ENCODE measurements at regions not wholly inside any gene's neighbourhood (a gene's known extent, or its start where the extent isn't known, plus 50 kb on each side); places are given as distances from the start of the nearest gene placed in this dataset.
A peak's percentile ranks its signal among the peaks of the same experiment; 100 is the strongest.

DNA sequence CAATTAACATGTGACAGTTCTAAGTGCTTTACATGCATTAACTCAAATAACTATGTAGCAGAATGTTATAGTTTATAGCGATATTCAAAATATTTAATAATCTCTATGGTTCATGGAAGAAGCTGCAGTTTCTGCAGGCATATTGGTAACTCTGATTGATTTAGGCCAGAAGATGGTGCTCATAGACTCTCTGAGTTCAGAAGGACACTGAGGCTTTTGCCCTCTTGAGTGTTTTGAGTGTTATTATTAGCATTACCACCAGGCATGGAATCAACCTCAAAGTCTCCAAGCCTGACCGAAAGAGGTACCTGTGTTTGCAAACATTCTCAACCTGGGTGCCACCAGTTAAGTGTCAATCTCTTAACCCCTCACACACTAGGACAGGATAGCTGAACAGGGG, 792.3 kb upstream of the PCDH7 start:
- Mint-ChIP-seq H3K4me1 (no peaks in the 10 kb centered on the region), H3K27me3 (ENCODE audit: insufficient read depth) (no peaks in the 10 kb centered on the region), H3K4me3 (no peak overlapping the region), H3K36me3 (ENCODE audit: low read depth) (no peaks in the 10 kb centered on the region), H3K27ac (no peak overlapping the region), H3K9me3 (peaks cover 4% of the 10 kb centered on the region)
- 90% methylated on average over 2 of the region's 2 CpGs; no CpG with 5 or more reads in 1 of the 2 experiments for WGBS, 2 experiments (ENCODE audit: insufficient coverage in 1 of 2, insufficient read length in 1 of 2)
- TF ChIP-seq, protein P1, sequence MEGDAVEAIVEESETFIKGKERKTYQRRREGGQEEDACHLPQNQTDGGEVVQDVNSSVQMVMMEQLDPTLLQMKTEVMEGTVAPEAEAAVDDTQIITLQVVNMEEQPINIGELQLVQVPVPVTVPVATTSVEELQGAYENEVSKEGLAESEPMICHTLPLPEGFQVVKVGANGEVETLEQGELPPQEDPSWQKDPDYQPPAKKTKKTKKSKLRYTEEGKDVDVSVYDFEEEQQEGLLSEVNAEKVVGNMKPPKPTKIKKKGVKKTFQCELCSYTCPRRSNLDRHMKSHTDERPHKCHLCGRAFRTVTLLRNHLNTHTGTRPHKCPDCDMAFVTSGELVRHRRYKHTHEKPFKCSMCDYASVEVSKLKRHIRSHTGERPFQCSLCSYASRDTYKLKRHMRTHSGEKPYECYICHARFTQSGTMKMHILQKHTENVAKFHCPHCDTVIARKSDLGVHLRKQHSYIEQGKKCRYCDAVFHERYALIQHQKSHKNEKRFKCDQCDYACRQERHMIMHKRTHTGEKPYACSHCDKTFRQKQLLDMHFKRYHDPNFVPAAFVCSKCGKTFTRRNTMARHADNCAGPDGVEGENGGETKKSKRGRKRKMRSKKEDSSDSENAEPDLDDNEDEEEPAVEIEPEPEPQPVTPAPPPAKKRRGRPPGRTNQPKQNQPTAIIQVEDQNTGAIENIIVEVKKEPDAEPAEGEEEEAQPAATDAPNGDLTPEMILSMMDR (conservative IDR thresholded peaks at IDR 0.05) = peak; percentile 35
- Histone ChIP-seq H3K9me3 (ENCODE audit: control insufficient read depth, low read length) (peaks cover 11% of the 10 kb centered on the region), H3K4me1 (ENCODE audit: control insufficient read depth, insufficient read depth, low read length) (no peaks in the 10 kb centered on the region), H3K9ac (ENCODE audit: extremely low read depth, low read length, poor library complexity, severe bottlenecking) (no peak overlapping the region), H3K27me3 (ENCODE audit: control insufficient read depth, insufficient read depth, low read length, poor library complexity, severe bottlenecking) (no peaks in the 10 kb centered on the region), H3K27ac (ENCODE audit: low read depth, low read length) (no peak overlapping the region), H3K36me3 (ENCODE audit: control insufficient read depth, insufficient read depth, low read length) (no peaks in the 10 kb centered on the region), H3K4me3 (ENCODE audit: low read length) (no peak overlapping the region)
- peak; percentile 33 for DNase-seq

DNA sequence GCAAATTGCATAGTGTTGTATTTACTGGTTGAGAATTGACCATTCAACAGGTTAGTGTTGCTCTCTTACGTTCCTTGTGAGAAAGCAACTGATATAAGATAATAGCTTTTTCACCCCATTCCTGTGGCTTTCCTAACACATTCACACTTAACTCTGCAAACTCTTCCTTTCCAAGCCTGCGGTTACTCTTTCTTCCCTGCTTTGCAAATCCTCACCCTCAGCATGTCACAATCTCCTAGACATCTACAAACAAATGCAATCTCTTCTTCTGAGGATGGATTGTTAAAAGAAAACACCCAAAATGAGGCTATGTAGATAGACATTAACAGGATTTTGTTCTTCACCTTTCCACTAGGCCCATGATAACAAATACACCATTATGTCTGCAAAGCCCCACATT, 771.7 kb upstream of the PCDH7 start:
- H3K27ac Mint-ChIP-seq = no peak overlapping the region
- Histone ChIP-seq H3K36me3 (ENCODE audit: control insufficient read depth, insufficient read depth, low read length) (no peaks in the 10 kb centered on the region), H3K9me3 (ENCODE audit: control insufficient read depth, low read length) (peaks cover 13% of the 10 kb centered on the region), H3K27ac (ENCODE audit: low read depth, low read length) (no peak overlapping the region), H3K4me3 (ENCODE audit: low read length) (no peak overlapping the region), H3K9ac (ENCODE audit: extremely low read depth, low read length, poor library complexity, severe bottlenecking) (no peak overlapping the region), H3K27me3 (ENCODE audit: control insufficient read depth, insufficient read depth, low read length, poor library complexity, severe bottlenecking) (no peaks in the 10 kb centered on the region), H3K4me1 (ENCODE audit: control insufficient read depth, insufficient read depth, low read length) (no peaks in the 10 kb centered on the region)
- DNase-seq = peak; percentile 50
- H3K36me3 Mint-ChIP-seq (ENCODE audit: low read depth) = no peaks in the 10 kb centered on the region
- no peak overlapping the region for H3K4me3 Mint-ChIP-seq
- H3K9me3 Mint-ChIP-seq = peaks cover 11% of the 10 kb centered on the region
- TF ChIP-seq, protein P1 (conservative IDR thresholded peaks at IDR 0.05) = no peak
- WGBS, 2 experiments (ENCODE audit: insufficient coverage in 1 of 2, insufficient read length in 1 of 2) = 40 to 46% methylated on average over 1 to 2 of the region's 2 CpGs
- no peaks in the 10 kb centered on the region for H3K4me1 Mint-ChIP-seq
- H3K27me3 Mint-ChIP-seq (ENCODE audit: insufficient read depth) = peaks cover 7% of the 10 kb centered on the region

DNA sequence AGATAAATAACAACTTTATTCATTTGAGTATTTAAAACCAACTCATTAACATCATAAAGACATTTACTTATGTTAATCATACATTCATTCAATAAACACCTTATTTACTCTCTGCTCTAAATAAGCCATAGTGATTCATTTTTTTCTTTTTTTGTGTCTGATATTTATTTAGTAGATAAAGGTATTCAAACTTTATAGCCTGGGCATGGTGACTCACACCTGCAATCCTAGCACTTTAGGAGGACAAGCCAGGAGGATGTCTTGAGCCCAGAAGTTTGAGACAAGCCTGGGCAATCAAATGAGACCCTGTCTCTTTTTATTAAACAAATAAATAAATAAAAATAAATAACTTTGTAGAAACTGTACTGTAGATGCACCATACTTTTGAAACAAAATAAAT, 771.3 kb upstream of the PCDH7 start:
- peaks cover 11% of the 10 kb centered on the region for H3K9me3 Mint-ChIP-seq
- H3K27ac Mint-ChIP-seq = no peak overlapping the region
- DNase-seq = no peak
- Histone ChIP-seq H3K27me3 (ENCODE audit: control insufficient read depth, insufficient read depth, low read length, poor library complexity, severe bottlenecking) (no peaks in the 10 kb centered on the region), H3K36me3 (ENCODE audit: control insufficient read depth, insufficient read depth, low read length) (no peaks in the 10 kb centered on the region), H3K9me3 (ENCODE audit: control insufficient read depth, low read length) (peaks cover 13% of the 10 kb centered on the region), H3K9ac (ENCODE audit: extremely low read depth, low read length, poor library complexity, severe bottlenecking) (no peak overlapping the region), H3K4me3 (ENCODE audit: low read length) (no peak overlapping the region), H3K27ac (ENCODE audit: low read depth, low read length) (no peak overlapping the region), H3K4me1 (ENCODE audit: control insufficient read depth, insufficient read depth, low read length) (no peaks in the 10 kb centered on the region)
- H3K36me3 Mint-ChIP-seq (ENCODE audit: low read depth) = no peaks in the 10 kb centered on the region
- no peaks in the 10 kb centered on the region for H3K4me1 Mint-ChIP-seq
- no peak overlapping the region for H3K4me3 Mint-ChIP-seq
- H3K27me3 Mint-ChIP-seq (ENCODE audit: insufficient read depth) = peaks cover 11% of the 10 kb centered on the region
- TF ChIP-seq, protein P1 (conservative IDR thresholded peaks at IDR 0.05) = no peak
